KOPT-K1 (cell line): ENCODE measurements at regions not wholly inside any gene's neighbourhood (a gene's known extent, or its start where the extent isn't known, plus 50 kb on each side); places are given as distances from the start of the nearest gene placed in this dataset.
"Not testable (repeated sequence)": the region's sequence is repeated elsewhere in the genome, so short reads cannot be mapped to it uniquely, and the experiment has no call there.

Source experiments
- H3K27ac ChIP-seq: fragments of 200-600 bp; sonication (generic); 2 replicates; pipeline ENCODE4 v1.5.1; 2016; ENCODE audit warnings: antibody characterized with exemption, mild to moderate bottlenecking, low read depth, low read length; ENCODE audit not compliant: poor library complexity, severe bottlenecking
- H3K36me3 ChIP-seq: fragments of 200-600 bp; sonication (generic); 2 replicates; pipeline ENCODE4 v1.5.1; 2017; ENCODE audit warnings: antibody characterized with exemption, mild to moderate bottlenecking, low read length, moderate library complexity; ENCODE audit not compliant: insufficient read depth
- H3K9me3 ChIP-seq: fragments of 200-600 bp; sonication (generic); 2 replicates; pipeline ENCODE4 v1.5.1; 2017; ENCODE audit warnings: antibody characterized with exemption, low read length, mild to moderate bottlenecking; ENCODE audit not compliant: insufficient read depth, poor library complexity, severe bottlenecking

GRCh38 chr12:127774828-127775227, 492.1 kb upstream of the TMEM132C start:
- Histone ChIP-seq H3K27ac (no peak overlapping the region), H3K36me3 (no peaks in the 10 kb centered on the region), H3K9me3 (no peaks in the 10 kb centered on the region)

GRCh38 chr12:127779301-127780045, 487.5 kb upstream of the TMEM132C start:
- Histone ChIP-seq H3K27ac (no peak overlapping the region), H3K9me3 (no peaks in the 10 kb centered on the region), H3K36me3 (no peaks in the 10 kb centered on the region)

- no peaks in the 10 kb centered on the region for H3K9me3 ChIP-seq
- no peak overlapping the region for H3K27ac ChIP-seq
- no peaks in the 10 kb centered on the region for H3K36me3 ChIP-seq
These were observed 486.1 kb upstream of the TMEM132C start for GRCh38 chr12:127780881-127781280.

- Histone ChIP-seq H3K9me3 (no peaks in the 10 kb centered on the region), H3K27ac (no peak overlapping the region), H3K36me3 (no peaks in the 10 kb centered on the region)
These were observed 485.6 kb upstream of the TMEM132C start for GRCh38 chr12:127781336-127781735.

- no peaks in the 10 kb centered on the region for H3K36me3 ChIP-seq
- no peaks in the 10 kb centered on the region for H3K9me3 ChIP-seq
- H3K27ac ChIP-seq, result no peak overlapping the region
These were observed 481.4 kb upstream of the TMEM132C start for GRCh38 chr12:127785540-127785939.

GRCh38 chr12:127785986-127786590, 480.9 kb upstream of the TMEM132C start:
- Histone ChIP-seq H3K36me3 (no peaks in the 10 kb centered on the region), H3K27ac (no peak overlapping the region), H3K9me3 (no peaks in the 10 kb centered on the region)

GRCh38 chr12:127787544-127787943, 479.4 kb upstream of the TMEM132C start:
- Histone ChIP-seq H3K27ac (no peak overlapping the region), H3K36me3 (no peaks in the 10 kb centered on the region), H3K9me3 (no peaks in the 10 kb centered on the region)

- no peaks in the 10 kb centered on the region for H3K9me3 ChIP-seq
- H3K36me3 ChIP-seq, result no peaks in the 10 kb centered on the region
- no peak overlapping the region for H3K27ac ChIP-seq
These were observed 476.6 kb upstream of the TMEM132C start for GRCh38 chr12:127790376-127790775.

GRCh38 chr12:127791217-127791616, 475.8 kb upstream of the TMEM132C start:
- no peak overlapping the region for H3K27ac ChIP-seq
- no peaks in the 10 kb centered on the region for H3K9me3 ChIP-seq

DNA sequence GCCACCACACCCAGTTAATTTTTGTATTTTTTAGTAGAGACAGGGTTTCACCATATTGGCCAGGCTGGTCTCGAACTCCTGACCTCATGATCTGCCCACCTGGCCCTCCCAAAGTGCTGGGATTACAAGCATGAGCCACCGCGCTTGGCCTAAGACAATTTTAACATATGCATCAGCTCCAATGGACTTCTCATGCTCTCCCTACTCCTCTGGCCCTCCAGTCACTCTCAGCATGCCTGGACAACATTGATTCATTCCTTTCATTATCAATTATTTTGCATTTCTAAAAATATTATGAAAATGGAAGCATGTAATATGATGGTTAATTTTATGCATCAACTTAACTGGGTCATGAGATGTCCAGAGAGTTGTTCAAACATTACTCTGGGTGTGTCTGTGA, 469.1 kb upstream of the TMEM132C start:
- Histone ChIP-seq H3K9me3 (no peaks in the 10 kb centered on the region), H3K36me3 (no peaks in the 10 kb centered on the region), H3K27ac (no peak overlapping the region)

More at GRCh38 chr12:127791217-127791616, 475.8 kb upstream of the TMEM132C start:
- H3K36me3 ChIP-seq, result no peaks in the 10 kb centered on the region

GRCh38 chr12:127802271-127802670, 464.7 kb upstream of the TMEM132C start:
- Histone ChIP-seq H3K36me3 (no peaks in the 10 kb centered on the region), H3K9me3 (no peaks in the 10 kb centered on the region), H3K27ac (no peak overlapping the region)

DNA sequence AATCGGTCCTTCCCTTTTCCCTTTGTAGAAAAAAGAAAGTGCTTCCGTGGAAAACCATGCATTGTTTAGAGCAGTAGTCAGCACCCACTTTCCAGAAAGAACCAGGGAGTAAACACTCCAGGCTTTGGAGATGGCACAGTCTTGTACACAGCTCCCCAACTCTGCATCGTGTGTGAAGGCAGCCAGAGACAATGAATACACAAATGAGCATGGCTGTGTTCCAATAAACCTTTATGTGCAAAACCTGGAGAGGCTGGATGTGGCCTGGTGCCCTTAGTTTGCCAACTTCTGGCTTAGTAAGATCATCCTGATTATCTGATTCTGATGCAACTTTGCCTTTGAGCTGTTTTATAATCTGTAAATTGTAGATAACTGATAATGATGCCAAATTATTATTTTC, 463.4 kb upstream of the TMEM132C start:
- no peak overlapping the region for H3K27ac ChIP-seq
- no peaks in the 10 kb centered on the region for H3K36me3 ChIP-seq
- H3K9me3 ChIP-seq, result no peaks in the 10 kb centered on the region

DNA sequence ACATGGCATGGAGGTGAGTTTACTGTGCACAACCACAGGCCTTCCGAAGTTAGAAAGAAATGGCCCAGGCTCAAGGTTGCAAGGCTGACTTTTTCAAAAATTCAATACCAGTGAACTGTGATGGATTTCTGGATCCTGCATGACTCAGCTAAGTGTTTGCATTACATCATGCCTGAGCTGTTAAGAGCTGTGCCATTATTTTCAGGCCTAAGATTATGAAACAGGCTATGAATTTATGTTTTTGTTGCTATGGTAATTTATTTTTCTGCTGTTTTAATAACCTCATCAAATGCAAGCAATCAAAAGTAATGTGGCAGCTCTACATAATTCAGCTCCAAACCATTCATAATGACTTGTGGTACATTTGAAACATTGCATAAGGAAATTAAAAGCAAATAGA, 457.7 kb upstream of the TMEM132C start:
- H3K27ac ChIP-seq, result no peak overlapping the region
- H3K9me3 ChIP-seq, result no peaks in the 10 kb centered on the region
- H3K36me3 ChIP-seq, result no peaks in the 10 kb centered on the region

DNA sequence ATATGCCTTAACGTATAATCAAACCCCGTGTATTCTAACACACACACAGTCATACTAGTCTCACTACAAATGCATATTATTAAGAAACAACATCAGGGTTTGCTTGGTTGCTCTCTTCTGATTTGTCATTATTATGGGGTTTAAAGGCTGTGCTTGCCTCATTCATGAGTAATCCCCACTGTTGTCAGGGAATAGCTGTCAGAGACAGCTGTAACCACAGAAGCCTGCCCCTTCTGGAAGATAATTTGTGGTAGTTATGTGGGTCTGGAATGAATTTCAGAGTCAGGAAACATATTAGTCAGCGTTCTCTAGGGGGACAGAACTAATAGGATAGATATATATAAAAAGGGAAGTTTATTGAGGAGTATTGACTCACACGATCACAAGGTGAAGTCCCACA, 456.9 kb upstream of the TMEM132C start:
- no peak overlapping the region for H3K27ac ChIP-seq
- H3K36me3 ChIP-seq, result no peaks in the 10 kb centered on the region
- H3K9me3 ChIP-seq, result no peaks in the 10 kb centered on the region

DNA sequence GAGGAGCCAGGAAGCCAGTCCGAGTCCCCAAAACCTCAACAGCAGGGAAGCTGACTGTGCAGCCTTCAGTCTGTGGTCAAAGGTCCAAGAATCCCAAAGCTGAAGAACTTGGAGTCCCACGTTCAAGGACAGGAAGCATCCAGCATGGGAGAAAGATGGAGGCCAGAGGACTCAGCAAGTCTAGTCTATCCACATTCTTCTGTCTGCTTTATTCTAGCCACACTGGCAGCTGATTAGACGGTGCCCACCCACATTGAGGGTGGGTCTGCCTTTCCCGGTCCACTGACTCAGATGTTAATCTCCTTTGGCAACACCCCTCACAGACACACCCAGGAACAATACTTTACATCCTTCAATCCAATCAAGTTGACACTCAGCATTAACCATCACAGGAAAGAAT, 456.5 kb upstream of the TMEM132C start:
- H3K9me3 ChIP-seq, H3K27ac ChIP-seq, H3K36me3 ChIP-seq: not testable (repeated sequence)

DNA sequence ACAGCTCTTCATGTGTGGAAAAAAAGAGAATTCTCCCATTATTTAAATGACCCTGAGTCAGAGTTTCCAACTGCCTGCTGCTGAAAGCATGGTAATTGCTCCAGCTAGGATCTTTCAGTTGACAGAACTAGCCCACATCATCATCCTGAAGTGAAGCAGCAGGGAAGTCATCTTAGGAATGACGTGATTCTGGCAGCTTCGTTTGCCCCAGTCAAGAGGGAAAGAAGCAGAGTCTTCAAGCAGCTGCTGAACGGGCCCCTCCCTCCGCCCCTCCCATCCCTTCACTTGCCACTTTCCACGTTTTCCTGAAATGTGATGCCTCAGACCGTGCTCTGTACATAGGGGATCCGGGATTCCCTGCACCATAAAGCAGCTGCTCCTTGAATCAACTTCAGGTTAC, 455.0 kb upstream of the TMEM132C start:
- H3K9me3 ChIP-seq, result no peaks in the 10 kb centered on the region
- H3K27ac ChIP-seq, result no peak overlapping the region
- no peaks in the 10 kb centered on the region for H3K36me3 ChIP-seq
